Dedifferentiated amniotic fluid mesenchymal stem cell (primary cell): ENCODE measurements at regions not wholly inside any gene's neighbourhood (a gene's known extent, or its start where the extent isn't known, plus 50 kb on each side); places are given as distances from the start of the nearest gene placed in this dataset.
"Not testable (repeated sequence)": the region's sequence is repeated elsewhere in the genome, so short reads cannot be mapped to it uniquely, and the experiment has no call there.

Experiments
- DNase-seq: peaks from one replicate; pipeline ENCODE4 v3.0.0-alpha.2; 2016; ENCODE audit errors: extremely low spot score

GRCh38 chr9:29212397-29213387, 1639.4 kb upstream of the C9orf72 start:
- no peak for DNase-seq

GRCh38 chr9:29213417-29214153, 1640.3 kb upstream of the C9orf72 start, which contains the start of gene LINGO2:
TSS of gene LINGO2 (minus strand) at chr9:29213601.
- no peak for DNase-seq

- DNase-seq, result no peak
Measured at GRCh38 chr9:29214154-29214689, 1640.9 kb upstream of the C9orf72 start.

- no peak for DNase-seq
Measured at GRCh38 chr9:29214690-29215253, 1641.5 kb upstream of the C9orf72 start.

- no peak for DNase-seq
Measured at GRCh38 chr9:29217966-29218365, 1644.7 kb upstream of the C9orf72 start.

- DNase-seq, result no peak
Measured at GRCh38 chr9:29220596-29221251, 1647.4 kb upstream of the C9orf72 start.

GRCh38 chr9:29228558-29228957, 1655.3 kb upstream of the C9orf72 start:
- no peak for DNase-seq

- no peak for DNase-seq
Measured at GRCh38 chr9:29230931-29231330, 1657.7 kb upstream of the C9orf72 start.

GRCh38 chr9:29233193-29233592, 1659.9 kb upstream of the C9orf72 start:
- DNase-seq, result no peak

GRCh38 chr9:29241320-29241719, 1668.0 kb upstream of the C9orf72 start:
- no peak for DNase-seq

GRCh38 chr9:29245351-29245750, 1672.1 kb upstream of the C9orf72 start:
- DNase-seq, result no peak

GRCh38 chr9:29270400-29270799, 1697.1 kb upstream of the C9orf72 start:
- not testable (repeated sequence) for DNase-seq

GRCh38 chr9:29282121-29282520, 1708.8 kb upstream of the C9orf72 start:
- no peak for DNase-seq

GRCh38 chr9:29285818-29286217, 1712.5 kb upstream of the C9orf72 start:
- no peak for DNase-seq

- no peak for DNase-seq
Measured at GRCh38 chr9:29289365-29289764, 1716.1 kb upstream of the C9orf72 start.

GRCh38 chr9:29290516-29290915, 1717.2 kb upstream of the C9orf72 start:
- DNase-seq, result no peak

- DNase-seq, result no peak
Measured at GRCh38 chr9:29297592-29297991, 1724.3 kb upstream of the C9orf72 start.

- no peak for DNase-seq
Measured at GRCh38 chr9:29311221-29311620, 1737.9 kb upstream of the C9orf72 start.

- DNase-seq, result no peak
Measured at GRCh38 chr9:29312327-29312726, 1739.0 kb upstream of the C9orf72 start.

- DNase-seq, result peak; percentile 54
Measured at GRCh38 chr9:29319736-29320513, 1746.6 kb upstream of the C9orf72 start.

GRCh38 chr9:29322240-29322639, 1749.0 kb upstream of the C9orf72 start:
- no peak for DNase-seq
